Gastroesophageal sphincter (tissue), 2 donors: ENCODE measurements at regions not wholly inside any gene's neighbourhood (a gene's known extent, or its start where the extent isn't known, plus 50 kb on each side); places are given as distances from the start of the nearest gene placed in this dataset.

Experiments
- EP300 ChIP-seq: sonication (generic); formaldehyde crosslinking; IDR thresholded peaks from one replicate; pipeline ENCODE4 v1.6.1; 2017; ENCODE audit warnings: antibody characterized with exemption, mild to moderate bottlenecking
- POLR2A ChIP-seq, 2 donors: fragments of 450-650 bp; IDR thresholded peaks; one replicate each; pipeline ENCODE4 v1.6.1; 2017; ENCODE audit warnings: antibody characterized with exemption in 2 of 2, mild to moderate bottlenecking in 2 of 2, moderate library complexity in 1 of 2

GRCh38 chrX:69104756-69105434 is 60.4 kb downstream of the PJA1 start:
- TF ChIP-seq POLR2A (IDR thresholded peaks at IDR 0.05) (no peak), EP300 (no peak)
